HEK293 (cell line): ENCODE measurements at regions not wholly inside any gene's neighbourhood (a gene's known extent, or its start where the extent isn't known, plus 50 kb on each side); places are given as distances from the start of the nearest gene placed in this dataset.

Experiments
- CTCF ChIA-PET: fragments of 350-600 bp; formaldehyde crosslinking; extraction: SDS; loops from one replicate; lab custom pipeline; 2021; ENCODE audit warnings: antibody characterized with exemption; lab: Yijun Ruan, JAX
- POLR2A ChIA-PET: fragments of 300-600 bp; formaldehyde crosslinking; extraction: SDS; loops from one replicate; lab custom pipeline; 2020; ENCODE audit warnings: antibody characterized with exemption, inconsistent platforms; lab: Yijun Ruan, JAX
- H3K27ac ChIP-seq: fragments of 200-500 bp; sonication (Bioruptor generic); 2 replicates; pipeline ENCODE4 v1.5.1; 2014; ENCODE audit warnings: low read depth, low read length, control low read depth, inconsistent platforms; ENCODE audit errors: extremely low read depth
- H3K36me3 ChIP-seq, 2 experiments: fragments of 200-500 bp in 1 of 2; sonication (Bioruptor generic) in 1 of 2; 1 replicate in 1 of 2; 2 replicates in 1 of 2; pipeline ENCODE4 v1.5.1; 2014 to 2017; ENCODE audit warnings: inconsistent platforms in 2 of 2, low read length in 2 of 2; ENCODE audit not compliant: control insufficient read depth in 2 of 2, insufficient read depth in 1 of 2
- H3K4me1 ChIP-seq: fragments of 200-500 bp; sonication (Bioruptor generic); 2 replicates; pipeline ENCODE4 v1.5.1; 2014; ENCODE audit warnings: mild to moderate bottlenecking, low read length, inconsistent platforms; ENCODE audit not compliant: control insufficient read depth, insufficient read depth
- H3K4me3 ChIP-seq: 2 replicates; pipeline ENCODE4 v1.5.1; 2011; ENCODE audit warnings: low read depth, mild to moderate bottlenecking, control low read depth, low read length, moderate library complexity
- H3K9me3 ChIP-seq: fragments of 200-500 bp; sonication (Bioruptor generic); 2 replicates; pipeline ENCODE4 v1.5.1; 2014; ENCODE audit warnings: low read depth, low read length, inconsistent platforms; ENCODE audit not compliant: control insufficient read depth, insufficient read depth
- FEZF1 ChIP-seq: fragments of 450-650 bp; formaldehyde crosslinking; IDR thresholded peaks from 2 replicates; pipeline ENCODE4 v1.5.1; 2016; ENCODE audit warnings: missing biosample characterization, missing genetic modification characterization
- GLI2 ChIP-seq: fragments of 450-650 bp; formaldehyde crosslinking; IDR thresholded peaks from 2 replicates; pipeline ENCODE4; 2017; ENCODE audit warnings: missing biosample characterization, missing genetic modification characterization, low read depth, borderline replicate concordance
- HOXC10 ChIP-seq: sonication (generic); formaldehyde crosslinking; IDR thresholded peaks from 2 replicates; pipeline ENCODE4 v1.8.1; 2023; ENCODE audit warnings: mild to moderate bottlenecking, missing genetic modification reagents
- KLF1 ChIP-seq: fragments of 450-650 bp; formaldehyde crosslinking; IDR thresholded peaks from 2 replicates; pipeline ENCODE4 v1.5.1; 2016; ENCODE audit warnings: missing biosample characterization, missing genetic modification characterization
- PBX3 ChIP-seq: sonication (generic); formaldehyde crosslinking; IDR thresholded peaks from 2 replicates; pipeline ENCODE4 v1.8.1; 2022; ENCODE audit warnings: mild to moderate bottlenecking, moderate library complexity, missing genetic modification reagents
- PRDM1 ChIP-seq: fragments of 450-650 bp; formaldehyde crosslinking; IDR thresholded peaks from 2 replicates; pipeline ENCODE4; 2016; ENCODE audit warnings: missing biosample characterization, missing genetic modification characterization
- ZBTB26 ChIP-seq: fragments of 450-650 bp; formaldehyde crosslinking; optimal IDR thresholded peaks from 2 replicates; pipeline ENCODE3; 2016; ENCODE audit warnings: missing biosample characterization, mild to moderate bottlenecking, missing genetic modification characterization
- ZBTB44 ChIP-seq: fragments of 450-650 bp; IDR thresholded peaks from 2 replicates; pipeline ENCODE4 v1.5.1; 2018; ENCODE audit warnings: missing biosample characterization, mild to moderate bottlenecking, missing genetic modification characterization
- ZBTB48 ChIP-seq: fragments of 450-650 bp; formaldehyde crosslinking; IDR thresholded peaks from 2 replicates; pipeline ENCODE4 v1.5.1; 2016; ENCODE audit warnings: missing biosample characterization, missing genetic modification characterization
- ZBTB7A ChIP-seq: fragments of 450-650 bp; formaldehyde crosslinking; IDR thresholded peaks from 2 replicates; pipeline ENCODE4 v1.5.1; 2016; ENCODE audit warnings: low read depth, missing biosample characterization, missing genetic modification characterization
- ZNF157 ChIP-seq: fragments of 450-650 bp; formaldehyde crosslinking; IDR thresholded peaks from 2 replicates; pipeline ENCODE4 v1.5.1; 2016; ENCODE audit warnings: missing biosample characterization, missing genetic modification characterization
- ZNF202 ChIP-seq: fragments of 450-650 bp; formaldehyde crosslinking; IDR thresholded peaks from 2 replicates; pipeline ENCODE4 v1.5.1; 2016; ENCODE audit warnings: missing biosample characterization, missing genetic modification characterization, borderline replicate concordance
- ZNF223 ChIP-seq: fragments of 450-650 bp; formaldehyde crosslinking; IDR thresholded peaks from 2 replicates; pipeline ENCODE4 v1.5.1; 2016; ENCODE audit warnings: missing biosample characterization, missing genetic modification characterization
- ZNF366 ChIP-seq: fragments of 450-650 bp; formaldehyde crosslinking; conservative IDR thresholded peaks from 2 replicates; pipeline ENCODE4 v1.5.1; 2016; ENCODE audit warnings: missing biosample characterization, missing genetic modification characterization
- ZNF426 ChIP-seq: fragments of 450-650 bp; formaldehyde crosslinking; IDR thresholded peaks from 2 replicates; pipeline ENCODE4 v1.5.1; 2017; ENCODE audit warnings: missing biosample characterization, missing genetic modification characterization, mild to moderate bottlenecking, inconsistent platforms, moderate library complexity
- ZNF433 ChIP-seq: fragments of 450-650 bp; formaldehyde crosslinking; IDR thresholded peaks from 2 replicates; pipeline ENCODE4 v1.5.1; 2016; ENCODE audit warnings: missing biosample characterization, missing genetic modification characterization, low read depth
- ZNF514 ChIP-seq: fragments of 450-650 bp; formaldehyde crosslinking; IDR thresholded peaks from 2 replicates; pipeline ENCODE4 v1.5.1; 2016; ENCODE audit warnings: missing biosample characterization, missing genetic modification characterization
- ZNF530 ChIP-seq: fragments of 450-650 bp; formaldehyde crosslinking; IDR thresholded peaks from 2 replicates; pipeline ENCODE4 v1.5.1; 2016; ENCODE audit warnings: low read depth, missing biosample characterization, missing genetic modification characterization
- ZNF544 ChIP-seq: fragments of 450-650 bp; formaldehyde crosslinking; IDR thresholded peaks from 2 replicates; pipeline ENCODE4 v1.5.0; 2017; ENCODE audit warnings: missing biosample characterization, missing genetic modification characterization
- ZNF623 ChIP-seq: fragments of 450-650 bp; formaldehyde crosslinking; IDR thresholded peaks from 2 replicates; pipeline ENCODE4 v1.5.1; 2016; ENCODE audit warnings: missing biosample characterization, missing genetic modification characterization
- ZNF701 ChIP-seq: fragments of 450-650 bp; formaldehyde crosslinking; IDR thresholded peaks from 2 replicates; pipeline ENCODE4 v1.5.1; 2016; ENCODE audit warnings: missing biosample characterization, missing genetic modification characterization
- ZNF785 ChIP-seq: fragments of 450-650 bp; formaldehyde crosslinking; IDR thresholded peaks from 2 replicates; pipeline ENCODE4 v1.5.1; 2016; ENCODE audit warnings: missing biosample characterization, missing genetic modification characterization
- ZNF792 ChIP-seq: fragments of 450-650 bp; formaldehyde crosslinking; IDR thresholded peaks from 2 replicates; pipeline ENCODE4 v1.5.1; 2016; ENCODE audit warnings: missing biosample characterization, missing genetic modification characterization
- ZSCAN18 ChIP-seq: fragments of 450-650 bp; formaldehyde crosslinking; IDR thresholded peaks from 2 replicates; pipeline ENCODE4 v1.5.1; 2016; ENCODE audit warnings: missing biosample characterization, missing genetic modification characterization

- no peak for TF ChIP-seq ZBTB26 (tag by site-specific recombination)
- TF ChIP-seq, all 188 proteins: peak for 0
These were observed 322.0 kb downstream of the PAX1 start (continued) for GRCh38 chr20:22027423-22027822.

- Histone ChIP-seq H3K4me1 (no peaks in the 10 kb centered on the region), H3K4me3 (no peak overlapping the region), H3K9me3 (no peaks in the 10 kb centered on the region), H3K36me3 (no peaks in the 10 kb centered on the region), H3K27ac (no peak overlapping the region)
- TF ChIP-seq ZNF433 (tag by site-specific recombination) (no peak), ZNF223 (tag by site-specific recombination) (no peak), ZNF792 (no peak), ZNF366 (no peak), ZBTB48 (tag by site-specific recombination) (no peak), ZNF514 (tag by site-specific recombination) (no peak), ZSCAN18 (no peak), KLF1 (no peak), ZNF202 (tag by site-specific recombination) (no peak), ZNF157 (no peak), ZNF701 (tag by site-specific recombination) (no peak), ZBTB44 (tag by site-specific recombination) (no peak), PBX3 (CRISPR knock-in tag) (no peak), PRDM1 (tag by site-specific recombination) (no peak), FEZF1 (tag by site-specific recombination) (no peak), HOXC10 (CRISPR knock-in tag) (no peak)
- ChIA-PET CTCF (no interaction called here), POLR2A (no interaction called here)
These were observed 314.7 kb downstream of the PAX1 start for GRCh38 chr20:22020201-22020600.

- TF ChIP-seq ZNF623 (tag by site-specific recombination) (no peak), ZNF544 (tag by site-specific recombination) (no peak), ZNF530 (no peak), GLI2 (tag by site-specific recombination) (no peak), ZNF785 (tag by site-specific recombination) (no peak), ZBTB7A (tag by site-specific recombination) (no peak), ZNF426 (no peak)
- Histone ChIP-seq H3K36me3 (no peaks in the 10 kb centered on the region), H3K4me1 (no peaks in the 10 kb centered on the region), H3K4me3 (no peak overlapping the region), H3K27ac (no peak overlapping the region), H3K9me3 (no peaks in the 10 kb centered on the region)
- ChIA-PET CTCF (no interaction called here), POLR2A (no interaction called here)
These were observed 303.0 kb downstream of the PAX1 start for GRCh38 chr20:22008456-22008855.
